Neural cell (in vitro differentiated cells): ENCODE measurements at regions not wholly inside any gene's neighbourhood (a gene's known extent, or its start where the extent isn't known, plus 50 kb on each side); places are given as distances from the start of the nearest gene placed in this dataset.

Source experiments
- CTCF ChIP-seq: fragments of 450-650 bp; IDR thresholded peaks from 2 replicates; pipeline ENCODE4 v1.5.1; 2014; ENCODE audit warnings: antibody characterized with exemption, mild to moderate bottlenecking, moderate library complexity; ENCODE audit not compliant: poor library complexity, severe bottlenecking
- EP300 ChIP-seq: fragments of 450-650 bp; conservative IDR thresholded peaks from 2 replicates; pipeline ENCODE4 v1.6.1; 2014; ENCODE audit warnings: antibody characterized with exemption, mild to moderate bottlenecking, moderate library complexity; ENCODE audit not compliant: poor library complexity, severe bottlenecking
- EZH2 ChIP-seq: fragments of 200-600, 300-800 bp; shearing (Covaris generic), sonication (generic); IDR thresholded peaks from 2 replicates; pipeline ENCODE4 v1.6.1; 2014; ENCODE audit warnings: antibody characterized with exemption, low read length, borderline replicate concordance, mild to moderate bottlenecking; ENCODE audit not compliant: insufficient read depth, poor library complexity, severe bottlenecking
- REST ChIP-seq: IDR thresholded peaks from 2 replicates; pipeline ENCODE4 v1.6.1; 2012; ENCODE audit warnings: borderline replicate concordance
- TAF1 ChIP-seq: IDR thresholded peaks from 2 replicates; pipeline ENCODE4 v1.6.1; 2012; ENCODE audit warnings: low read depth

DNA sequence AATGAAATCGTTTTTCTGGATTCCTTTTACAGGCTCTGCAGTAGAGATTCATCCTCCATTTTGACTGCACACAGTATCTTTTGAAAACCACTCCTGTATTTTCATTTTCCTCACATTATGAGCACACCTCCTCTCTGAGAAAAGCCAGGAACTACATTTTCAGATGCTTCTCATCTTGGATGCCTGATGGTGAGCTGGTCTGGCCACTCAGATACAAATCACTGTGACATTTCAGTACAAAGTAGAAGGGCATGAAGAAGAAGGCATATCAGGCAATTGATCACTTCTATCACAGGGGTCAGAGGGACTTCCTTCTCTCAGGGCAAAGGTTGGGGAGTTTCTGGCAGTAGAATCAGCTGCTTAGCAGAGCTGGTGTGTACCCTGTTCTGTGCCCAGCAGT is 192.0 kb upstream of the POM121L12 start:
- TF ChIP-seq REST, result no peak
- TF ChIP-seq CTCF, result no peak
- TF ChIP-seq EP300, result no peak
- no peak for TF ChIP-seq TAF1
- TF ChIP-seq EZH2, result no peak
